ENCODE measurements at regions not wholly inside any gene's neighbourhood (a gene's known extent, or its start where the extent isn't known, plus 50 kb on each side); places are given as distances from the start of the nearest gene placed in this dataset.
"Not testable (repeated sequence)": the region's sequence is repeated elsewhere in the genome, so short reads cannot be mapped to it uniquely, and the experiment has no call there.

GRCh38 chr6:21710216-21710615 is 116.7 kb downstream of the SOX4 start:
- no peak for DNase-seq (ENCODE audit: low spot score)

DNA sequence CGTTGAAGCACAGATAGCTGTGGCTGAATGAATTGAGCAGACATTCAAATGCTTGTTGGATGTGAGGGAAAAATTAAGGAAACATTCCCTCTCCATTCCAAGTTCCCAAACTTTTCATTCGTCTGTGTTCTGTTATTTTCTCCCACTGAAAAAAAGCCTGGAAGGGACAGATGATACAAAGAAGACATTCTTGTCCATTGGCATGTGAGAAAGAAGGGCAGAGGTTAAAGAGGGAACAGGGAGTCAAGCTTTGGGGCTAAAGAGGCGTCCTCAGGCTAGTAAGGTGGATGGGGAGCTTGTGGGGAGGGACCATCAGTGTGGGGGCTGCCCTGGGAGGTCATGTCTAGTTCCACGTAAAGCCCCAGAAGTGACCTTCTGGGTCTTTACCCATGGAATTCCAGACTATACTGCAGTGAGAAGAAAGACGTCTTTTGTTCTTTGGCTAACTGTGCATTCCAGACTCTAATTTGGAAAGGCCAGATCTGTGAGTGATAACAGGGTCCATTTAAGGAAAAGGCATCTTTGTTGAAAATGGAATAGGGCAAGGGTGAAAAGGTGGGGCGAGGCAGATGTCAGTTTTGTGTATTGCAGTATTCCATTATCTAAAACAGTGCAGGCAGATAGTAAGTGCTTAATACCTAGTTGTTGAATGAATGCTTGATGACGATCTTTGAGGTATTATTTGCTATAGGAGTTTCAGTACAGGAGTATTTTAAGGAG is 117.5 kb downstream of the SOX4 start:
- no peak for DNase-seq (ENCODE audit: low spot score)

GRCh38 chr6:21712213-21712612 is 118.7 kb downstream of the SOX4 start:
- no peak for DNase-seq (ENCODE audit: low spot score)

DNA sequence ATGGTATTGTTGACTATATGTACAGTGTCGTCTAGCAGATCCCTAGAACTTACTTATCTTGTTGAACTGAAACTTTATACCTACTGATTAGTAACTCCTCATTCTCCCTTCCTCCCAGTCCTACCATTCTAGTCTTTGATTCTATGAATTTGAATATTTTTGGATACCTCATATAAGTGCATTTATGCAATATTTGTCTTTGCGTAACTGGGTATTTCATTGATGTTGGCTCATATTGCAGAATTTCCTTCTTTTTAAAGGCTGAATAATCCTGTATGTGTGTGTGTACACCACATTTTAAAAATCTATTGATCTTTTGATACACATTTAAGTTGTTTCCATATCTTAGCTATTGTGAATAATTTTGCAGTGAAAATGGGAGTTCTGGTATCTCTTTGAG is 119.9 kb downstream of the SOX4 start:
- DNase-seq (ENCODE audit: low spot score) = no peak

GRCh38 chr6:21715180-21715579 is 121.6 kb downstream of the SOX4 start:
- DNase-seq (ENCODE audit: low spot score) = no peak

GRCh38 chr6:21722510-21722909 is 129.0 kb downstream of the SOX4 start:
- DNase-seq (ENCODE audit: low spot score) = no peak

DNA sequence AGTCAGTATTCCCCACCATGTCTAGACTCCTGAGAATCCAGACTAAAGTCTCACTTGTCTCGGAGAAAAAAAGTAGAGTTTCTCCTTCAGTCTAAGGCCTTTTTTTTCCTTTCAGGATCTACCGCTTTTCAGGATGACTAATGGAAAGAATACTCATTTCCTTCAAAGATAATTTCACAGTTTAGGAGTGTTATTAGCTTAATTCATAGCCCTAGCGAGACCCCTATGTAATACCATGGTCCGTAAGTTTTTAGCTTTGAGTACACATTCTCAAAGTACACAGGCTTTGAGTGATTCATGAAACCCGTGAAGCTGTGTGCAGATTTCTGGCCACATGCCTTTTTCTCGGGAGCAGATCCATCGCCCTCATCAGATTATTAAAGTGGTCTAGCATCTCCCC is 133.1 kb downstream of the SOX4 start:
- DNase-seq (ENCODE audit: low spot score) = no peak

DNA sequence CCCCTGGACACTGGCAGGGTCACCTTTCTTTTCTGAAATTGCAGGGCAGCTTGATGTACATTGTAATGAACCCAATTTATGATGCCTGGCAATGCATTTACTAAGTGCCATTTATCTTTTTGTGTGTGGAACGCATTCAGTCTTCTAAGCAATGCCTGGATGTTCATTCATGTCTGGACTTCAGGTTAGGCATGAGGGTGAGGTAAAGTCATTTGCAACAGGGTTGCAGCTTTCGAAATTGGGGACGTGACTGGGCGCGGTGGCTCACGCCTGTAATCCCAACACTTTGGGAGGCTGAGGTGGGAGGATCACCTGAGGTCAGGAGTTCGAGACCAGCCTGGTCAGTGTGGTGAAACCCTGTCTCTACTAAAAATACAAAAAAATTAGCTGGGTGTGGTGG is 134.6 kb downstream of the SOX4 start:
- no peak for DNase-seq (ENCODE audit: low spot score)

GRCh38 chr6:21729431-21729830 is 135.9 kb downstream of the SOX4 start:
- no peak for DNase-seq (ENCODE audit: low spot score)

GRCh38 chr6:21730533-21730932 is 137.0 kb downstream of the SOX4 start:
- DNase-seq (ENCODE audit: low spot score) = no peak

DNA sequence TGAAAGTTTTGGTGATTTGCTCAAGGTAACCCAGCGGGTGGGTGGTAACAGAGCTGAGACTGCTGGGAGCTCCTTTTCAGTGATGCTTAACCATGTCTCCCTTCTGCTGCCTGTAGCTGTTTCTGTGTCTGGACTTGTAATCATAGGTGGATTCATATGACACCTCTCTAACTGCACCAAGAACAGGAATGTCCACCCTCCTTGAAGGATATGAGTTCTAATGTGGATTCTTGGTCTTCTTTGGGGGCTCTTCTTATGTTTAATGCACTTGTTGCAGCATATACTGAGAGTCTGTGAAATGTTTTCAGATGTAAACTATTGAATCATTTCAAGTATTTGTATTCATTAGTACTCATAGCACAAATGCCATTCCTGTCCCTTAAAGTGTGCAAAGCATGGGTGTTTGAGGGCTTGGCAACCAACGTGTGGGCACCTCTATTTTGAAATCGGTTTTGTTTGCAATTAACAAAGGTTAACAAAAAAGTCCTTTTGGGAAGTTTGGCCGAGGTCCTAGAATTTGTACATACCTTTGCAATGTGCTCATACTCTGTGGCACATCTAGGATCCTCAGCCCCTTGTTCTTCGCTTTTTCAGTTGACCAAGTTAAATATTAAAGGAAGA is 138.0 kb downstream of the SOX4 start:
- DNase-seq (ENCODE audit: low spot score) = no peak

GRCh38 chr6:21732032-21732730 is 138.6 kb downstream of the SOX4 start:
- DNase-seq (ENCODE audit: low spot score) = not testable (repeated sequence)

- no peak for DNase-seq (ENCODE audit: low spot score)
Observed at GRCh38 chr6:21732731-21733130, 139.2 kb downstream of the SOX4 start.

DNA sequence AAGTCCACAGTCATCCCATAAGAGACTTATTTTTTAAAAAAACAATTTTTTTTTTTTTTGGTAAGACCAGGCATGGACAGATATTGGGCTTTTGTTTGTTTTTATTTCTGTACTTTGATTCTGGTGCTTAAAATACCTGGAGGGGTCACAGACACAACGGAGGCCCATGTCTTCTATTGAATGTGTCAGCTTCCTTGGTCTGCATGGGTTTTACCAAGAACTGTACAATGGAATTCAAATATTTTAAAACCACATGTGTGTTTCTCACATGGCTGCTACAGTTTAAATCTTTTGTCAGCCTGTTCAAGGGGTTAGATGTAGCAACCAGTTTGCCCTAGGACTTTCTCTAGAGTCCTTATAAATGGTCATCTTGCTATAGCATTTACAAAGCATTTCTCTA is 139.8 kb downstream of the SOX4 start:
- no peak for DNase-seq (ENCODE audit: low spot score)

- no peak for DNase-seq (ENCODE audit: low spot score)
Observed at GRCh38 chr6:21734204-21734603, 140.7 kb downstream of the SOX4 start.

DNA sequence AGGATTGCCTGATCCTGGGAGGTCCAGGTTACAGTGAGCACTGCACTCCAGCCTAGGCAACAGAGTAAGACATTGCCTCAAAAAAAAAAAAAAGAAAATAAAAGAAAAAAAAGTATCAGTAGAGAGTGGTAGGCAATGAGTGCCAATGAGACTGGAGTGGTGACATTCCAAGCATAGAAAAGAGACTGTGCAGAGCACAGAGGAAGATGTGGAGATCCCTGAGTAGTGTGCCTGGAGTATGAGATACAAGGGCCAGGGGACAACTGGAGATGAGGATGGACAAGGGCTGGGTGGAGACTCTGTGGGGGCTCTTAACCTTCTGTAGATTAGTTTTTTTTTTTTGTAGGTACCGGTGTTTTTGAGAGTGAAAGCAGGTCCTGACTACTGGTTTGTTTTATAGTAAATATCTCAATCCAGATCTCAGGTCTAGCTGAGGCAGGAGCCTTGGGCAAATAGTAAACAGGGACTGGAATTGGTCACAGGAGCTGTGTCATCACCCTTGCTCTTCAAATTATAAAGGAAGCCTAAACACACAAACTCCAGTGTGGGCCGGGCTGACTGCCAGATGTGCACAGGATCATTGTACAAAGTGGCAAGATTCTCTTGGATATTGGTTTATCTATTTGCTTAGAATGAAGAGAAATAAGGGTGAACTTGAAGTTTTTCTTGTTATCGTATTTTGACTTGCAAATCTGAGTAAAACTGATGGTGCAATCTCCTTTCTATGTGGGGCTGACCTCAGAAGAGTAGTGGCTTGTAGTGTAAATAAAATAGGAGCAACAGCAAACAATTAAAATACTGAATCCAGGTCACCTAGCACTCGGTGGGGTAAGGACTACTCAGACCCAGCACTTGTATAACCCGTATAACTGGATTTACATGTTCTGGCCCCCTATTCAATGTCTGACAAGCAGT is 144.9 kb downstream of the SOX4 start:
- no peak for DNase-seq (ENCODE audit: low spot score)

DNA sequence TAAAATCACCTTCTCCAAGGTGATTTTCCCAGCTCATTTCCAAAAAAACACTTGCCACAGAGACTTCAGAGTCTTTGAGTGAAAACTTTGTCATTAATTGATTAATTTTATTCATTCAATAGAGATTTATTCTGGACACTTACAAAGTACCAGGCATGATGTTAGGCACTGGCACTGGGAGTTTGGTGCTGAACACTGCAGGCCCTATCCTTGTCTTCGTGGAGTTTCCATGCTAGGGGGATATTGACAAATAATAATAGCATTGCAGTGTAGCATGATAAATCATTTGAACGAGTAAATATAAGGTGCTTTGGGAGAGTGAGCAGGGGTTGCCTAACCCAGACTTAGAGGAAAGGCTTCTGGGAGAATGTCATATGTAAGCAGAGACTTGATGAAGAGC is 145.7 kb downstream of the SOX4 start:
- no peak for DNase-seq (ENCODE audit: low spot score)

DNA sequence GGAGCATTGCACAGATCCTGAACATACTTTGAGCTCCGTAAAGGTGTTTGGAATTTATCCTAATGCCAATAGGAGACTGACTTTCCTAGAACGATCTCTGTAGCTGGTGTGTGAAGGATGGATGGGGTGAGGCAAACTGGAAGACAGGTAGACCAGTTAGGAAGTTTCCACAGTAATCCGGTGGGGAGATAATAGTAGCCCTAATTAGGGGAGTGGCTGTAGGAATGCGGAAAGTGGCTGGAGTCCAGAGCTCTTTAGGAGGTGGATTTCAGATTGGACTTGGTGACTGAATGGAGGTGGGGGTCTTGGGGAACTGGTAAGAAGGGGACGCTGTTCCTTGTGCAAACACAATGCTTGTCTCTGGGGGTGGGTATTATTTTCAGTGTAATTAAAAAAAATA is 146.3 kb downstream of the SOX4 start:
- no peak for DNase-seq (ENCODE audit: low spot score)

DNA sequence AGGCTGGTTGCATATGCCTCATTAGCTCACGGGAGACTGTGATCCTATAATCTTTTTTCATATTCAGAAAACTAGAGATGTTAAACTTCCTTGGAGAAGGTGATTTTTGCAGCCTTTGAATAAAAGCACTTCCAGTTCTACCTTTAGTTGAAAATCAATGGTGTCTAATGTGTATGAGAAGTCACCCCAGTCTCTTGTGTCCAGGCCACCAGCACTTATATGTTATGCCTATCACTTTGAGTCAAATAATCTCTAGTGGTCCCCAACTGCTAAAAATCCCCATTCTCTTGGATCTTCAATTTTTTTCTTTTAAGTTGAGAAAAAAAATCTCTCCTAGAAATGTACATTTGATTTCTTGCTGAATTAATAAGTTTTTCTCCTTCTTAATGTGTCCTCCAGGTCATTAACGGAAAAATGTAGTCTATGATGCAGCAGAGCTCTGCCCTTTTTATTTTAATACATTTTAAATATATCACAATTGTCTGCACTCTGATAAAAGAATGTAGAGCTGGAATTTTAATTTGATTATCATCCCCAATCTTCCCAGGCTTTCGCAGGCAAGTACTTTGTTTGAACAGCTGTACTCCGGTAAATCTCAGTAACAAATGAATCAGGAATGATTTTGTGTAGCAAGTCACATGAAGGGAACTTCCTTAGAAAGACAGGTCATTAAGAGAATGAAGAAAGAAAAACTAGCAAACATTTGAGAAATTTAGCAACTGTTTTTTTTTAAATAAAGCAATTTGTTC is 147.0 kb downstream of the SOX4 start:
- DNase-seq (ENCODE audit: low spot score) = no peak

- DNase-seq (ENCODE audit: low spot score) = no peak
Observed at GRCh38 chr6:21741221-21742109, 147.9 kb downstream of the SOX4 start.

Measured in umbilical cord (tissue), 1 donor.